Duodenal mucosa (tissue), 2 donors: ENCODE measurements at regions not wholly inside any gene's neighbourhood (a gene's known extent, or its start where the extent isn't known, plus 50 kb on each side); places are given as distances from the start of the nearest gene placed in this dataset.

Experiments
- H3K27ac ChIP-seq: one replicate; pipeline ENCODE4 v1.7.0; 2013; ENCODE audit warnings: low read depth, low read length
- H3K27me3 ChIP-seq, 2 donors: one replicate each; pipeline ENCODE4 v1.7.0; 2013; ENCODE audit warnings: low read length in 2 of 2, control low read depth in 1 of 2; ENCODE audit not compliant: insufficient read depth in 2 of 2, control insufficient read depth in 1 of 2
- H3K36me3 ChIP-seq, 2 donors: one replicate each; pipeline ENCODE4 v1.7.0; 2013; ENCODE audit warnings: low read length in 2 of 2, control low read depth in 1 of 2; ENCODE audit not compliant: insufficient read depth in 2 of 2, control insufficient read depth in 1 of 2
- H3K4me1 ChIP-seq, 2 donors: one replicate each; pipeline ENCODE4 v1.7.0; 2013; ENCODE audit warnings: low read length in 2 of 2, control low read depth in 1 of 2; ENCODE audit not compliant: insufficient read depth in 2 of 2, control insufficient read depth in 1 of 2
- H3K4me3 ChIP-seq, 2 donors: one replicate each; pipeline ENCODE4 v1.7.0; 2013; ENCODE audit warnings: low read length in 2 of 2, low read depth in 1 of 2
- H3K9ac ChIP-seq, 2 donors: one replicate each; pipeline ENCODE4 v1.7.0; 2013; ENCODE audit warnings: low read length in 2 of 2, low read depth in 1 of 2
- H3K9me3 ChIP-seq, 2 donors: one replicate each; pipeline ENCODE4 v1.7.0; 2013; ENCODE audit warnings: low read length in 2 of 2, control low read depth in 1 of 2; ENCODE audit not compliant: control insufficient read depth in 1 of 2

DNA sequence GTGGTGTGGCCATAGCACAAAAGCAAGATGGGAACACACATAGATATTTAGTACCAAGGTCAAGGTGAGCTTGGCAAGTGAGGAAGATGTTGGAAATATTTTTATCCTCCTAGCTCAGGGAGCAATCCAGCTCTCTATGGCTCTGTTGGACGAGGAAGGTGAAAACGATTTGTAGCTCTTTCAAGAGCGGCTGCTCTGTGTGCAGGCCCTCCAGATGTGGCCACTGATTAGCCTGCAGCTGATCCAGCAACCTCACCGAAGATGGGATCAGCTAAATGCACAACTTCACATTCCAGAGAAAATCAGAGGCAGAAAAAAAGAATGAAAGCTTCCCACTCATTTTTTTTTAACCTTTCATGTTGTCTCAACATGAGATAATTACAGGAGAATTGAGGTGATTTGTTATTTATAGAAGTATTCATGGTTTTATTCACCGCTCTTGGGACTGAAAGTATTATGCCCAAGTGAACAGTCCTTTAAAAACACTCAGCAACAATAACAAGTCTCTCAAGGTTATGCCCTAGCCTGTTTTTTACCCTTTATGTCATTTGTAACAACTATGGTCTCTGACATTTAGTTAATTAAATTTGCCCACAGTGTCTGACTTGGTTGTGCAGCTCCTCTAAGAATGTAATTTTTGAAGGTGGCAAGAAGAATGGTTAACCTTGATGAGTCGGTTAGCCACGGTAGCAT is 213.6 kb upstream of the ADARB2 start:
- H3K9me3 ChIP-seq, result no peaks in the 10 kb centered on the region
- no peaks in the 10 kb centered on the region for H3K36me3 ChIP-seq
- H3K4me1 ChIP-seq, result no peaks in the 10 kb centered on the region
- H3K4me3 ChIP-seq, result no peak overlapping the region
- no peaks in the 10 kb centered on the region for H3K27me3 ChIP-seq
- no peak overlapping the region for H3K27ac ChIP-seq
- H3K9ac ChIP-seq, result no peak overlapping the region

DNA sequence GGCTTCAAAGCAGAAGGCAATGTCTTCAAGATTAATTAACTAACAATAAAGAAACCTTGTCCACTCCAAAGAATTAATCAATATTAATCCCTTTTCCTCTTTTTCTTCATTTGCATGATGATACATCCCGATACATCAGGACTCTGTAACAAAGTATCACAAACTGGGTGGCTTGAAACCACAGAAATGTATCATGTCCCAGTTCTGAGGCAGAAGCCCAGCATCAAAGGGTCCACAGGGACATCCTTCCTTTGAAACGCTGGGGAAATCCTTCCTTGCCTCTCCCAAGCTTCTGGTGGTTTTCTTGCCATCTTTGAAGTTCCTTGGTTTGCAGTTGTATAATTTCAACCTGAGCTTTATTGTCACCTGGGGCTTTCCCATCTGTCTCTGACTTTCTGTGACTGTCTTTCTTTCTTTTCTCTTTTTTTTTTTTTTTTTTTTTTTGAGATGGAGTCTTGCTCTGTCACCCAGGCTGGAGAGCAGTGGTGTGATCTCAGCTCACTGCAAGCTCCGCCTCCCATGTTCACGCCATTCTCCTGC is 210.2 kb upstream of the ADARB2 start:
- Histone ChIP-seq H3K4me1 (no peaks in the 10 kb centered on the region), H3K36me3 (no peaks in the 10 kb centered on the region), H3K27ac (no peak overlapping the region), H3K9ac (no peak overlapping the region), H3K4me3 (no peak overlapping the region), H3K9me3 (no peaks in the 10 kb centered on the region), H3K27me3 (no peaks in the 10 kb centered on the region)

DNA sequence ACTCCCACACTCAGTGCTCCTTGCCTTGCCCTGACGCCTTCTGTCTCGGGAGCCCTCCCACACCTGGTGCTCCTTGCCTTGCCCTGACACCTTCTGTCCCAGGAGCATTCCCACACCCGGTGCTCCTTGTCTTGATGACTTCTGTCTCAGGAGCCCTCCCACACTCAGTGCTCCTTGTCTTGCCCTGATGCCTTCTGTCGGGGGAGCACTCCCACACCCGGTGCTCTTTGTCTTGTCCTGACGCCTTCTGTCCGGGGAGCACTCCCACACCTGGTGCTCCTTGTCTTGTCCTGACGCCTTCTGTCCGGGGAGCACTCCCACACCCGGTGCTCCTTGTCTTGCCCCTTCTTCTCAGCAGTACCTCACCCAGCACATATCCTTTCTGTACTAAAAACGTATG is 207.2 kb upstream of the ADARB2 start:
- Histone ChIP-seq H3K9me3 (no peaks in the 10 kb centered on the region), H3K27me3 (no peaks in the 10 kb centered on the region), H3K4me3 (no peak overlapping the region), H3K27ac (no peak overlapping the region), H3K4me1 (no peaks in the 10 kb centered on the region), H3K9ac (no peak overlapping the region), H3K36me3 (no peaks in the 10 kb centered on the region)

DNA sequence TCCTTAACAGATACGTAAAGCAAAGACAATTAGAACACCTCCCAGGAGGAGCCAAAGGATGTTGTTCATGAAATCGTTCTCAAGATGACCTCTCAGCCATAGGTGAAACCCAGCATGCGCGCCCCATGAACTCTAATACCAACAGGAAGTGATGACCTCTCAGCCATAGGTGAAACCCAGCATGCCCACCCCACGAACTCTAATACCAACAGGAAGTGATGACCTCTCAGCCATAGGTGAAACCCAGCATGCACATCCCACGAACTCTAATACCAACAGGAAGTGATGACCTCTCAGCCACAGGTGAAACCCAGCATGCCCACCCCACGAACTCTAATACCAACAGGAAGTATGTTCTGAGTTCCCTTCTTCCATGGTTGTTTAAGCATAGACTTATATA is 205.2 kb upstream of the ADARB2 start:
- H3K4me1 ChIP-seq, result no peaks in the 10 kb centered on the region
- H3K9ac ChIP-seq, result no peak overlapping the region
- H3K4me3 ChIP-seq, result no peak overlapping the region
- no peaks in the 10 kb centered on the region for H3K36me3 ChIP-seq
- no peaks in the 10 kb centered on the region for H3K27me3 ChIP-seq
- no peak overlapping the region for H3K27ac ChIP-seq
- no peaks in the 10 kb centered on the region for H3K9me3 ChIP-seq

DNA sequence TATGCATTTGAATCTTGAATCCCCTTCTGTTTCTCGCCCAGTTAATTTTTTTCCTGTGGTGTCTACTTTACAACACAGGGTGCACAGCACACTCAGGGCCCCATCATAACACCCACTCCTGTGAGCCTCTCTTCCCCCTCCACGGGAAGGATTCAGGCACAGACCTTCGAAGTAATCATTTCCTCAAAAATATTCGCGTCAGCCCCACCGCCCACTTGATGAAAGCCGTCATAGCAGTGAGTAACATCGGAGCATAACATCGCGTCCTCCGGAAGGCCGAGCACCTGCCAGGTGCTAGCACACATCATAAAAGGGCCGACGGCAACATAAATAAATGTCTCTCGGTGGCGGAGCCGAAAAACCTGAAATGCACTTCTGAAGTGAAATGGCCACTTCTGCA is 201.7 kb upstream of the ADARB2 start:
- no peaks in the 10 kb centered on the region for H3K4me1 ChIP-seq
- no peak overlapping the region for H3K9ac ChIP-seq
- H3K36me3 ChIP-seq, result no peaks in the 10 kb centered on the region
- H3K9me3 ChIP-seq, result no peaks in the 10 kb centered on the region
- no peaks in the 10 kb centered on the region for H3K27me3 ChIP-seq
- H3K27ac ChIP-seq, result no peak overlapping the region
- no peak overlapping the region for H3K4me3 ChIP-seq

DNA sequence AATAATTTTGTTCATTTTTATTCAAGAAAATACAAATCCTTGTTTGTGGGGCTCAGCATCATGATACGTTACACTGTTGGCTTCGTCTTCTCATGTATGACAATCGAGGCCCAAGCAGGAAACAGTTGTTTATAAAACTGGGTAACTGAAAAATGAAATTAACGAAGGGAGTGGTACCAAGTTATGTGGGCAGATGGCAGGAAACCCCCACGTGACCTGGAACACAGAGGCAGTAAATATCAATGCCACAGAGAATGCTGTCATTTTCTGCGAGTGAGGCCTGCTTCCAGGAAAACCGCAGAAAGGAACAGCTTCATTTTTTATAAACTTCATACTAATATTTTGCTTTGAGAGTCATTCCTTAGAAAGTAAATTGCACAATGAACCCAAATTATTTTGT is 201.0 kb upstream of the ADARB2 start:
- Histone ChIP-seq H3K36me3 (no peaks in the 10 kb centered on the region), H3K9ac (no peak overlapping the region), H3K9me3 (no peaks in the 10 kb centered on the region), H3K4me1 (no peaks in the 10 kb centered on the region), H3K4me3 (no peak overlapping the region), H3K27me3 (no peaks in the 10 kb centered on the region), H3K27ac (no peak overlapping the region)

DNA sequence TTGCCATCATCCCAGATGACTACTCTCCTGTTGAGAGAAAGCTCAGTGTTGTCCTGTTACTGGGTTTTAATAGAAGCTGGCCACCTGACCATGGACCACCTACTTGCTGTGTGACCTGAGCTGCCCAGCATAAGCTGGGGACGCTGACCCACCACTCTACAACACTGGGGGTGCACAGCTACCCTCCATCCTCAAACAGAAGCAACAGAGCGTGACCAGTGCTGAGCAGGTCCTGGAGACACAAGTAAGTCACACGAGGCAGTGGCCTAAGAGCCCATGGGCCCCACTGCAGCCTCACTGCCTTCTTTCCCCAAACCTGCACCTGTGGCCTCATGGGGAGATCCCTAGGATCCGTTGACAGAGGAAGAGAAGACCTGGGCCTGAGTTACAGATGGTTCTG is 198.6 kb upstream of the ADARB2 start:
- no peaks in the 10 kb centered on the region for H3K36me3 ChIP-seq
- no peak overlapping the region for H3K4me3 ChIP-seq
- no peak overlapping the region for H3K9ac ChIP-seq

DNA sequence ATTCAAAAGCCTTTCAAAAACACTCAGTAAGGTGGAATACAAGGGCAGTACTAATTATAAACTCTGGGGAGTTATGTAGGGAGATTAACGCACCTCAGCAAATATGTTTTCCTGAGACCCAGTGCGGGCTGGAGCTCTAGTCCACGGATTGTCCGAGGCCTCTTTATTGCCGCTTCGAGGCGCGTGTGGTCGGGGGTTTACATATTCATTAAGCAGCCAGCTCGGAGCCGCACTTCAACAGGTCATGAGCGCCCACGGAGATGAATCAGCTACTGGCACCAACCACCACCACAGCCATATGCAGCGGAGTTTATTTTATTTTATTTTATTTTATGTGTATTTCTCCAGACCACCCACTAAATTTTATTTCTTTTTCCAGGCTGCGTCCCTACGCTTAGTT is 195.9 kb upstream of the ADARB2 start:
- H3K4me3 ChIP-seq, result no peak overlapping the region
- H3K27me3 ChIP-seq, result no peaks in the 10 kb centered on the region
- H3K9me3 ChIP-seq, result no peaks in the 10 kb centered on the region
- no peak overlapping the region for H3K27ac ChIP-seq
- H3K36me3 ChIP-seq, result no peaks in the 10 kb centered on the region
- H3K9ac ChIP-seq, result no peak overlapping the region
- no peaks in the 10 kb centered on the region for H3K4me1 ChIP-seq

More for the DNA sequence above, 198.6 kb upstream of the ADARB2 start:
- Histone ChIP-seq H3K27ac (no peak overlapping the region), H3K9me3 (no peaks in the 10 kb centered on the region), H3K27me3 (no peaks in the 10 kb centered on the region), H3K4me1 (no peaks in the 10 kb centered on the region)

DNA sequence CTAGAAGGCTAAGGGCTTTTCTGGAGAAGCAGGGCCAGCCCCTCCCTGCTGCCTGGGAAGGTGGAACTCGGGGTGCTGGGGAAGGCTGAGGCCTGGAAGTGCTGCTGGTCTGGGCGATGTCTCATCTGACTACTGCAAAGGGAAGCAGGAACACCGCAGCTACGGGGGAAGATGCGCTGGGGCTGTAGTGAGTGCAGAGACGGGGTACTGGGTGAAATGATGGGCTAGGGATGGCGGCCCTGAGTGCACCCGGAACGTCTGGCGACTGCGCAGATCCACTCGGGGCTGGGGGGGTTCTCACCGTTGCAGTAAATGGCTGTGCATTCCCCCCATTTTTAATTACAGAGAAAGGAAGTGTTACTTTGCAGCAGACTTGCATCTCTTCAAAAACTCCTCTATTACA is 195.4 kb upstream of the ADARB2 start:
- H3K27me3 ChIP-seq, result no peaks in the 10 kb centered on the region
- H3K36me3 ChIP-seq, result no peaks in the 10 kb centered on the region
- H3K4me1 ChIP-seq, result no peaks in the 10 kb centered on the region
- no peak overlapping the region for H3K27ac ChIP-seq
- H3K9ac ChIP-seq, result no peak overlapping the region
- H3K9me3 ChIP-seq, result no peaks in the 10 kb centered on the region
- H3K4me3 ChIP-seq, result no peak overlapping the region

DNA sequence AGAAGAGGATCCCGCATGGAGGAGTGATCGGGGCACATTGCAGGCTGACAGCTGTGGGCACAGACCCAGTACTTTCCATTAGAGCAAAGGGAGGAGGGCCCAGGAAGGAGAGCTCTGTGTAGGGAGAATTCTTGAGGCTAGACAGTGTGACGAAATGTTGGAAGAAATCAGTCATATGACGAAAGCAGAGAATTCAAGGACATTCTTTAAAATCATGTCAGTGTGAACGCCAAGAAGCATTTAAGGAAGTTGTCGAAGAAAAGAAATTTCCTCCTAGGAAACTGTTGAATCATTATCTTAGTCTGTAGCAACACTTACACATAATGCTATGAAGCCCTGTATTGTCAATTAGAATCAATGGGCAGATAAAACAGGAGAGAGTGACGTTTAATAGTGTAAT is 191.3 kb upstream of the ADARB2 start:
- no peaks in the 10 kb centered on the region for H3K4me1 ChIP-seq

More for the DNA sequence above, 191.3 kb upstream of the ADARB2 start:
- H3K27ac ChIP-seq, result no peak overlapping the region
- no peak overlapping the region for H3K9ac ChIP-seq
- no peak overlapping the region for H3K4me3 ChIP-seq
- H3K27me3 ChIP-seq, result no peaks in the 10 kb centered on the region
- no peaks in the 10 kb centered on the region for H3K36me3 ChIP-seq
- H3K9me3 ChIP-seq, result no peaks in the 10 kb centered on the region
